Activated B cell treated with CpG ODN at 0.5 μM for 24 hours (primary cell): ENCODE measurements at regions not wholly inside any gene's neighbourhood (a gene's known extent, or its start where the extent isn't known, plus 50 kb on each side); places are given as distances from the start of the nearest gene placed in this dataset.
"Not testable (repeated sequence)": the region's sequence is repeated elsewhere in the genome, so short reads cannot be mapped to it uniquely, and the experiment has no call there.

ENCODE experiments used
- ATAC-seq: fragments of 200-7000 bp; cut with Tn5 transposase; one replicate; pipeline ENCODE4 v1.10.0; 2021; ENCODE audit warnings: low read depth, mild to moderate bottlenecking, moderate library complexity
- CTCF ChIA-PET: fragments of 350-600 bp; sonication (Branson Sonifier 250); formaldehyde crosslinking; loops from one replicate; lab custom pipeline; 2021; ENCODE audit warnings: antibody characterized with exemption; lab: Charles Lee
- POLR2A ChIA-PET: fragments of 350-600 bp; sonication (Branson Sonifier 250); formaldehyde crosslinking; loops from one replicate; lab custom pipeline; 2021; ENCODE audit warnings: antibody characterized with exemption; lab: Charles Lee
- DNase-seq: peaks from one replicate; pipeline ENCODE4 v3.0.0; 2022
- H3K27ac Mint-ChIP-seq: one replicate; pipeline ENCODE4 v1.8.0; 2020; ENCODE audit warnings: mixed read lengths
- H3K27me3 Mint-ChIP-seq: one replicate; pipeline ENCODE4 v1.8.0; 2021; ENCODE audit warnings: mixed read lengths
- H3K36me3 Mint-ChIP-seq: one replicate; pipeline ENCODE4 v1.8.0; 2021; ENCODE audit warnings: low read depth, mixed read lengths
- H3K4me1 Mint-ChIP-seq: one replicate; pipeline ENCODE4 v1.8.0; 2021; ENCODE audit warnings: mixed read lengths
- H3K4me3 Mint-ChIP-seq: one replicate; pipeline ENCODE4 v1.8.0; 2020; ENCODE audit warnings: mild to moderate bottlenecking, mixed read lengths
- H3K9me3 Mint-ChIP-seq: one replicate; pipeline ENCODE4 v1.8.0; 2020; ENCODE audit warnings: mixed read lengths
- intact Hi-C: fragments of 100-400 bp; cut with micrococcal nuclease; formaldehyde crosslinking; loops from one replicate; pipeline ENCODE4 v1.15.1; 2024
- TF ChIP-seq, protein P1 (sequence below): fragments of 200-600 bp; IDR thresholded peaks from one replicate; pipeline ENCODE4 v1.8.0; 2022; ENCODE audit warnings: antibody characterized with exemption, mild to moderate bottlenecking

- DNase-seq = no peak
- CTCF ChIA-PET = no interaction called here
- Mint-ChIP-seq H3K27ac (no peak overlapping the region), H3K4me3 (no peak overlapping the region), H3K4me1 (no peaks in the 10 kb centered on the region), H3K9me3 (peaks cover 10% of the 10 kb centered on the region), H3K36me3 (peaks cover 6% of the 10 kb centered on the region), H3K27me3 (no peaks in the 10 kb centered on the region)
- ATAC-seq = no peak
- intact Hi-C loops = no loop called here
- TF ChIP-seq, protein P1, sequence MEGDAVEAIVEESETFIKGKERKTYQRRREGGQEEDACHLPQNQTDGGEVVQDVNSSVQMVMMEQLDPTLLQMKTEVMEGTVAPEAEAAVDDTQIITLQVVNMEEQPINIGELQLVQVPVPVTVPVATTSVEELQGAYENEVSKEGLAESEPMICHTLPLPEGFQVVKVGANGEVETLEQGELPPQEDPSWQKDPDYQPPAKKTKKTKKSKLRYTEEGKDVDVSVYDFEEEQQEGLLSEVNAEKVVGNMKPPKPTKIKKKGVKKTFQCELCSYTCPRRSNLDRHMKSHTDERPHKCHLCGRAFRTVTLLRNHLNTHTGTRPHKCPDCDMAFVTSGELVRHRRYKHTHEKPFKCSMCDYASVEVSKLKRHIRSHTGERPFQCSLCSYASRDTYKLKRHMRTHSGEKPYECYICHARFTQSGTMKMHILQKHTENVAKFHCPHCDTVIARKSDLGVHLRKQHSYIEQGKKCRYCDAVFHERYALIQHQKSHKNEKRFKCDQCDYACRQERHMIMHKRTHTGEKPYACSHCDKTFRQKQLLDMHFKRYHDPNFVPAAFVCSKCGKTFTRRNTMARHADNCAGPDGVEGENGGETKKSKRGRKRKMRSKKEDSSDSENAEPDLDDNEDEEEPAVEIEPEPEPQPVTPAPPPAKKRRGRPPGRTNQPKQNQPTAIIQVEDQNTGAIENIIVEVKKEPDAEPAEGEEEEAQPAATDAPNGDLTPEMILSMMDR = no peak
- POLR2A ChIA-PET = no interaction called here
These were observed 64.6 kb upstream of the GMDS start for GRCh38 chr6:2310042-2310441.

DNA sequence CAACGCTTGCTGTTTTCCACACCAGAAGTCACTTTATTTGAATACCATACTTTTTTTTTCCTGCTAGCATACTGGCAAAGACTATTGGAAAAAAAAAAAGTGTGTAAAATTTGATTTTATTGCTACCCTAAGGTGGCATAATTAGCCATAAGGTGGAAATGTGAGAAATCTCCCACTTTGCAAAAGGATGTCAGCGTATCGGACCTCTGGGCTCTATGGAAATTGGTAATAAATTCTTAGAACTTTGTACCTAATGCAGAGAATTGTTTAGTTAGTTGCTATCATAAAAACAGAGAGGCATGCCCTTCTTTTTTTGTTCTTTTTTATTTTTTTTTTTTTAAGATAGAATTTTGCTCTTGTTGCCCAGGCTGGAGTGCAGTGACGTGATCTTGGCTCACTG is 63.7 kb upstream of the GMDS start:
- no peak overlapping the region for H3K27ac Mint-ChIP-seq
- TF ChIP-seq, protein P1 = no peak
- ATAC-seq (no peak), DNase-seq (no peak)
- peaks cover 4% of the 10 kb centered on the region for H3K36me3 Mint-ChIP-seq
- CTCF ChIA-PET = no interaction called here
- no peaks in the 10 kb centered on the region for H3K4me1 Mint-ChIP-seq
- no peak overlapping the region for H3K4me3 Mint-ChIP-seq
- peaks cover 7% of the 10 kb centered on the region for H3K9me3 Mint-ChIP-seq
- POLR2A ChIA-PET = no interaction called here
- intact Hi-C loops = no loop called here
- no peaks in the 10 kb centered on the region for H3K27me3 Mint-ChIP-seq

GRCh38 chr6:2307799-2308198 is 62.4 kb upstream of the GMDS start:
- Mint-ChIP-seq H3K27me3 (no peaks in the 10 kb centered on the region), H3K9me3 (peaks cover 7% of the 10 kb centered on the region), H3K27ac (no peak overlapping the region), H3K4me3 (no peak overlapping the region), H3K36me3 (peaks cover 4% of the 10 kb centered on the region), H3K4me1 (no peaks in the 10 kb centered on the region)
- no peak for ATAC-seq
- no peak for DNase-seq
- intact Hi-C loops = no loop called here
- ChIA-PET POLR2A (no interaction called here), CTCF (no interaction called here)
- TF ChIP-seq, protein P1 = no peak

DNA sequence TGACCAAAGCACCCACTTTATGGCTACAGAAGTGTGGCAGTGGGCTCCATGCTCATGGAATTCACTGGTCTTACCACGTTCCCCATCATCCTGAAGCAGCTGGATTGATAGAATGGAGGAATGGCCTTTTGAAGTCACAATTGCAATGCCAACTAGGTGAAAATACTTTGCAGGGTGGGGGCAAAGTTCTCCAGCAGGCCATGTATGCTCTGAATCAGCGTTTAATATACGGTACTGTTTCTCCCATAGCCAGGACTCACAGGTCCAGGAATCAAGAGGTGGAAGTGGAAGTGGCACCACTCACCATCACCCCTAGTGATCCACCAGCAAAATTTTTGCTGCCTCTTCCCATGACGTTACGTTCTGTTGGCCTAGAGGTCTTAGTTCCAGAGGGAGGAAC is 60.5 kb upstream of the GMDS start:
- intact Hi-C loops = no loop called here
- Mint-ChIP-seq H3K4me3 (no peak overlapping the region), H3K27ac (no peak overlapping the region), H3K9me3 (peaks cover 9% of the 10 kb centered on the region), H3K4me1 (no peaks in the 10 kb centered on the region), H3K27me3 (no peaks in the 10 kb centered on the region), H3K36me3 (peaks cover 1% of the 10 kb centered on the region)
- TF ChIP-seq, protein P1 = no peak
- ChIA-PET POLR2A (no interaction called here), CTCF (no interaction called here)
- DNase-seq (no peak), ATAC-seq (no peak)

GRCh38 chr6:2302482-2302881 is 57.1 kb upstream of the GMDS start:
- ATAC-seq, intact Hi-C loops, CTCF ChIA-PET, POLR2A ChIA-PET, H3K4me3 Mint-ChIP-seq, DNase-seq, H3K27ac Mint-ChIP-seq, H3K4me1 Mint-ChIP-seq, H3K27me3 Mint-ChIP-seq: not testable (repeated sequence)
- H3K36me3 Mint-ChIP-seq = peaks cover 16% of the 10 kb centered on the region
- peaks cover 21% of the 10 kb centered on the region for H3K9me3 Mint-ChIP-seq

DNA sequence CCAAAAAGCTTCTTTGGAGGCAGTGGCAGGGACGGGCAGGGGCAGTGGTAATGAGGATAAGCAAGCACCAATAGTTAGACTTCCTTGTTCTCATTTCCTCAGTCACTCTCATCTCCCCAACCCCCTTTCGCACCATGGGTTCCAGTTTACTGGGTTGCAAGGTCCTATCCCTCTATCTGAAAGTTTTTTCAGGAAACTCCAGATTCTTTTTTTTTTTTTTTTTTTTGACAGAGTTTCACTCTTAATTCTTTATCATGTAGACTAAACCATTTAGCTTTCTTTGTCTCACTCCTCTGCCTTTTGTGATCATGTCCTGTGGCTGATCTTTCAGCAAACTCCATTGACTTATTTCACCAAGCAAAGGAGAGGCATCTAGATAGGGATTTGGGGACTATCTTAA is 51.4 kb upstream of the GMDS start:
- Mint-ChIP-seq H3K9me3 (peaks cover 33% of the 10 kb centered on the region), H3K4me3 (no peak overlapping the region), H3K36me3 (peaks cover 19% of the 10 kb centered on the region), H3K4me1 (no peaks in the 10 kb centered on the region), H3K27me3 (no peaks in the 10 kb centered on the region), H3K27ac (no peak overlapping the region)
- intact Hi-C loops = no loop called here
- ChIA-PET CTCF (no interaction called here), POLR2A (no interaction called here)
- ATAC-seq (no peak), DNase-seq (no peak)
- TF ChIP-seq, protein P1 = no peak
